ENCODE measurements at regions not wholly inside any gene's neighbourhood (a gene's known extent, or its start where the extent isn't known, plus 50 kb on each side); places are given as distances from the start of the nearest gene placed in this dataset.

GRCh38 chr9:103471241-103471640 is 476.1 kb downstream of the CYLC2 start:
- Histone ChIP-seq H3K27me3 (ENCODE audit: low read length) (no peaks in the 10 kb centered on the region), H2AFZ (ENCODE audit: low read length) (no peak overlapping the region), H3K4me3 (ENCODE audit: low read length) (no peak overlapping the region), H3F3A (ENCODE audit: low read length, unreplicated experiment) (no peaks in the 10 kb centered on the region), H3K9ac (ENCODE audit: low read length) (no peak overlapping the region), H3K27ac (ENCODE audit: low read length) (no peak overlapping the region), H3K4me2 (ENCODE audit: low read length) (no peak overlapping the region), H3K36me3 (ENCODE audit: low read depth, low read length) (no peaks in the 10 kb centered on the region), H4K20me1 (ENCODE audit: low read length) (no peaks in the 10 kb centered on the region), H3K4me1 (ENCODE audit: insufficient read depth, low read length) (no peaks in the 10 kb centered on the region), H3K9me2 (replicated peaks; ENCODE audit: low read length) (no peaks in the 10 kb centered on the region), H3K79me2 (ENCODE audit: low read length) (no peaks in the 10 kb centered on the region), H3K9me3 (ENCODE audit: low read length) (no peaks in the 10 kb centered on the region)
- CTCF ChIA-PET = no interaction called here
- no TSS peak for BruUV-seq (replicated peaks)
- TF ChIP-seq, protein P1, sequence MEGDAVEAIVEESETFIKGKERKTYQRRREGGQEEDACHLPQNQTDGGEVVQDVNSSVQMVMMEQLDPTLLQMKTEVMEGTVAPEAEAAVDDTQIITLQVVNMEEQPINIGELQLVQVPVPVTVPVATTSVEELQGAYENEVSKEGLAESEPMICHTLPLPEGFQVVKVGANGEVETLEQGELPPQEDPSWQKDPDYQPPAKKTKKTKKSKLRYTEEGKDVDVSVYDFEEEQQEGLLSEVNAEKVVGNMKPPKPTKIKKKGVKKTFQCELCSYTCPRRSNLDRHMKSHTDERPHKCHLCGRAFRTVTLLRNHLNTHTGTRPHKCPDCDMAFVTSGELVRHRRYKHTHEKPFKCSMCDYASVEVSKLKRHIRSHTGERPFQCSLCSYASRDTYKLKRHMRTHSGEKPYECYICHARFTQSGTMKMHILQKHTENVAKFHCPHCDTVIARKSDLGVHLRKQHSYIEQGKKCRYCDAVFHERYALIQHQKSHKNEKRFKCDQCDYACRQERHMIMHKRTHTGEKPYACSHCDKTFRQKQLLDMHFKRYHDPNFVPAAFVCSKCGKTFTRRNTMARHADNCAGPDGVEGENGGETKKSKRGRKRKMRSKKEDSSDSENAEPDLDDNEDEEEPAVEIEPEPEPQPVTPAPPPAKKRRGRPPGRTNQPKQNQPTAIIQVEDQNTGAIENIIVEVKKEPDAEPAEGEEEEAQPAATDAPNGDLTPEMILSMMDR (conservative IDR thresholded peaks at IDR 0.05; ENCODE audit: low read depth, low read length) = no peak
- TF ChIP-seq EZH2phosphoT487 (IDR thresholded peaks at IDR 0.05; ENCODE audit: borderline replicate concordance, low read length) = no peak
- TF ChIP-seq EZH2 (IDR thresholded peaks at IDR 0.05; ENCODE audit: low read length, unreplicated experiment) = no peak
- ATAC-seq (peak; percentile 18; the same call in 1 of the 2 replicates), DNase-seq (peak; percentile 2)
- POLR2A ChIA-PET (ENCODE audit: unreplicated experiment) = no interaction called here
- intact Hi-C loops (cut with micrococcal nuclease) = no loop called here

GRCh38 chr9:103474156-103474555 is 479.0 kb downstream of the CYLC2 start:
- Histone ChIP-seq H3K4me2 (ENCODE audit: low read length) (no peak overlapping the region), H3K36me3 (ENCODE audit: low read depth, low read length) (no peaks in the 10 kb centered on the region), H3K4me3 (ENCODE audit: low read length) (no peak overlapping the region), H3K27ac (ENCODE audit: low read length) (no peak overlapping the region), H3K9ac (ENCODE audit: low read length) (no peak overlapping the region), H3K9me2 (replicated peaks; ENCODE audit: low read length) (no peaks in the 10 kb centered on the region), H3K27me3 (ENCODE audit: low read length) (no peaks in the 10 kb centered on the region), H3K4me1 (ENCODE audit: insufficient read depth, low read length) (no peaks in the 10 kb centered on the region), H2AFZ (ENCODE audit: low read length) (no peak overlapping the region), H3F3A (ENCODE audit: low read length, unreplicated experiment) (no peaks in the 10 kb centered on the region), H3K79me2 (ENCODE audit: low read length) (no peaks in the 10 kb centered on the region), H3K9me3 (ENCODE audit: low read length) (no peaks in the 10 kb centered on the region), H4K20me1 (ENCODE audit: low read length) (no peaks in the 10 kb centered on the region)
- intact Hi-C loops (cut with micrococcal nuclease) = no loop called here
- ChIA-PET CTCF (no interaction called here), POLR2A (ENCODE audit: unreplicated experiment) (no interaction called here)
- DNase-seq (no peak), ATAC-seq (no peak)
- no TSS peak for BruUV-seq (replicated peaks)
- TF ChIP-seq, protein P1 (conservative IDR thresholded peaks at IDR 0.05; ENCODE audit: low read depth, low read length) = no peak
- TF ChIP-seq EZH2phosphoT487 (IDR thresholded peaks at IDR 0.05; ENCODE audit: borderline replicate concordance, low read length) (no peak), EZH2 (IDR thresholded peaks at IDR 0.05; ENCODE audit: low read length, unreplicated experiment) (no peak)

GRCh38 chr9:103483471-103484096 is 488.5 kb downstream of the CYLC2 start:
- no peak overlapping the region for H3K9ac ChIP-seq (ENCODE audit: low read length)
- no TSS peak for BruUV-seq (replicated peaks)
- H3K79me2 ChIP-seq (ENCODE audit: low read length) = no peaks in the 10 kb centered on the region
- no peaks in the 10 kb centered on the region for H4K20me1 ChIP-seq (ENCODE audit: low read length)
- no peak overlapping the region for H3K4me3 ChIP-seq (ENCODE audit: low read length)
- no peaks in the 10 kb centered on the region for H3F3A ChIP-seq (ENCODE audit: low read length, unreplicated experiment)
- ChIA-PET CTCF (no interaction called here), POLR2A (ENCODE audit: unreplicated experiment) (no interaction called here)
- H3K9me3 ChIP-seq (ENCODE audit: low read length) = no peaks in the 10 kb centered on the region
- ATAC-seq (no peak), DNase-seq (no peak)
- H3K27ac ChIP-seq (ENCODE audit: low read length) = no peak overlapping the region
- intact Hi-C loops (cut with micrococcal nuclease) = no loop called here
- H3K27me3 ChIP-seq (ENCODE audit: low read length) = no peaks in the 10 kb centered on the region
- H3K36me3 ChIP-seq (ENCODE audit: low read depth, low read length) = no peaks in the 10 kb centered on the region
- no peaks in the 10 kb centered on the region for H3K9me2 ChIP-seq (replicated peaks; ENCODE audit: low read length)
- no peak overlapping the region for H2AFZ ChIP-seq (ENCODE audit: low read length)
- no peaks in the 10 kb centered on the region for H3K4me1 ChIP-seq (ENCODE audit: insufficient read depth, low read length)
- TF ChIP-seq, protein P1 (conservative IDR thresholded peaks at IDR 0.05; ENCODE audit: low read depth, low read length) = no peak
- no peak for TF ChIP-seq EZH2 (IDR thresholded peaks at IDR 0.05; ENCODE audit: low read length, unreplicated experiment)
- no peak for TF ChIP-seq EZH2phosphoT487 (IDR thresholded peaks at IDR 0.05; ENCODE audit: borderline replicate concordance, low read length)
- no peak overlapping the region for H3K4me2 ChIP-seq (ENCODE audit: low read length)
